ENCODE measurements at regions not wholly inside any gene's neighbourhood (a gene's known extent, or its start where the extent isn't known, plus 50 kb on each side); places are given as distances from the start of the nearest gene placed in this dataset.
"Not testable (repeated sequence)": the region's sequence is repeated elsewhere in the genome, so short reads cannot be mapped to it uniquely, and the experiment has no call there.

DNA sequence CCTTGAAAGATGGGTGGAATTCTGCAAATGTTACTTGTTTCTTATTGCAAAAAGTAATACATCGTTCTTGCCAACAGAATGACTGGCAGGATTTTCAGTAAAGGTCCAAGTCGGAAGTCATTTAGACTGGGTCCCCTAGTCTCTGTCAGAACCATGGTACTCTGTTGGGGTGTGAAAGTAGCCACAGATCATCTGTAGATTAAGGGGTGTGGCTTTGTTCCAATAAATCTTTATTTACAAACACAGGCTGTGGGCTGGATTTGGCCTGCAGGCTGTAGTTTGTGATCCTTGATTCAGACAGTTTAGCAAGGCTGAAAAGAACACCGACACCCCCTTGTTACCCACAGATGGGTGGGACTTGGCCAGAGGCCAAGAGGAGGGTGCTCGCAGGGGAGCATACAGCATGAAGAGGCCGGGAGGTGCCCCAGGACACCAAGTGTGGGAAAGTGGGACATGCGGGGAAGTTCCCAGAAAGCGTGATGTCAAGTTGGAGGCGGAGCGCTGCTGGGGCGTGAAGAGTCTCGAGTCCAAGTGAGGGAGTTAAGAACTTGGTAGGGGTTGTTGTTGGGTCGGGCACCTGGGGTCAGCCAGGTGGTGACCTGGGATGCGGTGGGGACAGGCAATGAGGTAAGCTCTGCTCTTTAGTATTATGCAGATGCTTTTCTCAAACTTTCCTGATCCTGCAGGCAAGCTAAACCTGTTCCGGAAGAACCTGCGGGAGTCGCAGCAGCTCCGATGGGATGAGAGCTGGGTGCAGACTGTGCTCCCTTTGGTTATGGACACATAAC lies 175.7 kb downstream of the ADRA2C start:
- WGBS, 2 experiments (ENCODE audit: insufficient coverage in 2 of 2) = 83 to 86% methylated on average over 9 to 12 of the region's 17 CpGs
- not testable (repeated sequence) for H3K4me3 ChIP-seq (ENCODE audit: extremely low read depth, insufficient read depth, low read length, poor library complexity, severe bottlenecking); H3K9me3 ChIP-seq (ENCODE audit: control insufficient read depth, low read length); H3K27ac ChIP-seq (ENCODE audit: low read depth, low read length, severe bottlenecking); H3K36me3 ChIP-seq (ENCODE audit: control insufficient read depth, insufficient read depth, low read length); H3K4me1 ChIP-seq (ENCODE audit: control insufficient read depth, insufficient read depth, low read length, poor library complexity, severe bottlenecking)

DNA sequence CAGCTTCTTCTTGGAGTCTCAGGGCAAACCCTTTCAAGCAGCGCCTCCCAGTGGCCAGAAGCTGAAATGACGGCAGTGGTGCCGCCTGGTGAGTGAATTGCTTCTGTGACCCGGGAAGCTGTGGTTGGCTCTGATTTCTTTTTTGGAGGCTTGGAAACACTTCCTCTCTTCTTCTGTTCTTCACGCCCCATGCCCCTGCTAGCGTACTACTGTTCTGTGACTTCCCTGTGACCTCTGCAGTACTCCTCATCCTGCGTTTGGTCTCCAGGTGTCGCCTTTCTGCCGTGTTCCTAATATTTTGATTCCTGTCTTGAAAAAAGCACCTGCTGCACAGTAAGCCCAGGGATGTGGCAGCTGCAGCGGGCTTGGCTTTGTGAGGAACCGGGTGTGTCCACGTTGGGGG lies 176.4 kb downstream of the ADRA2C start:
- not testable (repeated sequence) for H3K36me3 ChIP-seq (ENCODE audit: control insufficient read depth, insufficient read depth, low read length); H3K4me3 ChIP-seq (ENCODE audit: extremely low read depth, insufficient read depth, low read length, poor library complexity, severe bottlenecking); H3K4me1 ChIP-seq (ENCODE audit: control insufficient read depth, insufficient read depth, low read length, poor library complexity, severe bottlenecking); H3K27ac ChIP-seq (ENCODE audit: low read depth, low read length, severe bottlenecking); H3K9me3 ChIP-seq (ENCODE audit: control insufficient read depth, low read length)
- WGBS, 2 experiments (ENCODE audit: insufficient coverage in 2 of 2) = 17 to 36% methylated on average over 5 to 8 of the region's 12 CpGs

DNA sequence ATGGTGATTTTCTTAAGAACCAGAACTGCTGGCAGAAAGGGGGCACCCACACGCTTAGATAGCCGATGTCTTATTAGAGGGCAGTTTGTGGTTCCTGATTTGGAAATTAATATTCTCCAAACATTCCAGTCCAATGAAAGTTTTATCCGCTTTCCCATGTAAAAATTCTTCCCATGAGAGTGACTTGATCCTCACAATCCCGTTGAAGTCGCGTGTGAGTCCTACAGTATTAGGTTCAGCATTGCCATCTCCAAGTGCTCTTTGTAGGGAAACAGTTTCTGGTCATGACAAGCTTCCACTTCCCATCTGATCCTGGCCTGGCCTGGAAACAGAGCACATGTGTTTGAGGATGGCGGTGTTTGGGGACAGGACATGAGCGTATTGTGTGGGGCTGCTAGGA lies 176.9 kb downstream of the ADRA2C start:
- not testable (repeated sequence) for H3K36me3 ChIP-seq (ENCODE audit: control insufficient read depth, insufficient read depth, low read length); H3K27ac ChIP-seq (ENCODE audit: low read depth, low read length, severe bottlenecking); H3K9me3 ChIP-seq (ENCODE audit: control insufficient read depth, low read length); H3K4me1 ChIP-seq (ENCODE audit: control insufficient read depth, insufficient read depth, low read length, poor library complexity, severe bottlenecking); H3K4me3 ChIP-seq (ENCODE audit: extremely low read depth, insufficient read depth, low read length, poor library complexity, severe bottlenecking)
- 50 to 74% methylated on average over 2 to 5 of the region's 8 CpGs for WGBS, 2 experiments (ENCODE audit: insufficient coverage in 2 of 2)

DNA sequence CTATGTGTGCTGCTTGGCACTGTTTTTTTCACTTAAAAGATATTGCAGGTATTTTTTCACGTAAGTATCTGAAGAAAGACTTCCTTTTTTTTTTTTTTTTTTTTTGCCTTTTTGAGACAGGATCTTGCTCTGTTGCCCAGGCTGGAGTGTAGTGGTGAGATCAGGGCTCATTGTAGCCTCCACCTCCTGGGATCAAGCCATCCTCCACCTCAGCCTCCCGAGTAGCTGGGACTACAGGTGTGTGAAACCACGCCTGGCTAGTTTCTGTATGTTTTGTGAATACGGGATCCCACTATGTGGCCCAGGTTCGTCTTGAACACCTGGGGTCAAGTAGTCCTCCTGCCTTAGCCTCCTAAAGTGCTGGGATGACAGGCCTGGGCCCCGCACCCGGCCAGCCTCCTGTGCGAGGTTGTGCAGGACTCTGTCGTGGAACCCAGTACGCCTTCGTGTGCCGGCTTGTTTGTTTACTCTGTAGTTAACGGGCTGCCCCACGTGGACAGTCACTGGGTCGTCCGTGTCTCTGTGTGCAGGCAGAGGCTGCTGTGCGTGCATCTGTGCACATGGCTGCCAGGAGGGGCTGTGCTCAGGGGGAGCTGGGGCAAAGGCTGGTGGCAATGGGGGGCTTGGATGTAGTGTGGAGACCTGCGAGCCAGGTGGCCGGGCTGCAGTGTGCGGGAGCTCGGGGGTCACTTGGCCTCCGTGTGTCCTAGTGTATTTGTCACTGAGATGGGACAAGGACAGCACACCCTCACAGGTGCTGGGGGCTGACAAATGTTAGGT lies 179.5 kb downstream of the ADRA2C start:
- no peak overlapping the region for H3K27ac ChIP-seq (ENCODE audit: low read depth, low read length, severe bottlenecking)
- WGBS, 2 experiments (ENCODE audit: insufficient coverage in 2 of 2) = 89 to 93% methylated on average over 12 to 18 of the region's 22 CpGs
- no peaks in the 10 kb centered on the region for H3K36me3 ChIP-seq (ENCODE audit: control insufficient read depth, insufficient read depth, low read length)
- no peak overlapping the region for H3K4me3 ChIP-seq (ENCODE audit: extremely low read depth, insufficient read depth, low read length, poor library complexity, severe bottlenecking)
- no peaks in the 10 kb centered on the region for H3K4me1 ChIP-seq (ENCODE audit: control insufficient read depth, insufficient read depth, low read length, poor library complexity, severe bottlenecking)
- H3K9me3 ChIP-seq (ENCODE audit: control insufficient read depth, low read length) = no peaks in the 10 kb centered on the region

DNA sequence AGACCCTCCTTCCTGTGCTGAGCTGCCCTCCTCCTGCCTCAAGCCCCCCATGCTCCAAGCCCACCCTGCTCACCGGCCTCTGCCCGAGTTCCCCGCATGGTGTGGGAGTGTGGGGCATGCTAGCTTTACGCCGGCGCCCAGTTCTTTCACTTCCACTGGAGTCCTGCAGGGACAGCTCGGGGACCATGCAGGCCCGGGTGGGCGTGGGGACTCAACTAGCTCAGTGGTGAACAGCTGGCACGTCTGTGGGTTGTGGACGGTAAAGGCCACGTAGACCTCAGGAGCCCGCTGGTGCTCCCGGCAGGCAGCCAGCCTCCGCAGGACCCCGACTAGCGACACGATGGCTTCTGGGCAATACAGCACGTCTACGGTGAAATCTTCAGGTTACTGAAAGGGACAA lies 180.4 kb downstream of the ADRA2C start:
- not testable (repeated sequence) for H3K36me3 ChIP-seq (ENCODE audit: control insufficient read depth, insufficient read depth, low read length); H3K27ac ChIP-seq (ENCODE audit: low read depth, low read length, severe bottlenecking); H3K4me1 ChIP-seq (ENCODE audit: control insufficient read depth, insufficient read depth, low read length, poor library complexity, severe bottlenecking); H3K4me3 ChIP-seq (ENCODE audit: extremely low read depth, insufficient read depth, low read length, poor library complexity, severe bottlenecking); H3K9me3 ChIP-seq (ENCODE audit: control insufficient read depth, low read length)
- 93 to 97% methylated on average over 16 of the region's 20 CpGs for WGBS, 2 experiments (ENCODE audit: insufficient coverage in 2 of 2)

DNA sequence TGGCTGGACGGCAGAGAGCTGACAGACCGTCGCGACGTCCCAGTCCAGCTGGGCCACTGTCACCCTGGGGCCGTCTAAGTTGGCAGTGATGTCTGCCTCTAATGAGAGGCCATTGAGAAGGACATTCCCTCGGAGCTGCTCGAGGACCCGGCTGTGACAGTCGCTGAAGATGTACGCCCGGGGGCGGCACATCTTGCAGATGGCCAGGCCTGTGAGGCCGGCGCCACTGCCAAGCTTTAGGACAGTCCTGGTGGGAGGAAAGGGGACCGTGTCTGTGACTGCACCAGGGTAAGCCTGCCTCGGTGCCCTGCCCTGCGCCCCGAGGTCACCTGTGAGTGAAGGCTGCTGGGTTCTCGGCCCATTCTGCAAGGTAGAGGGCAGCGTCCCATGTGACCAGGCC lies 181.6 kb downstream of the ADRA2C start:
- not testable (repeated sequence) for H3K36me3 ChIP-seq (ENCODE audit: control insufficient read depth, insufficient read depth, low read length); H3K9me3 ChIP-seq (ENCODE audit: control insufficient read depth, low read length); H3K4me3 ChIP-seq (ENCODE audit: extremely low read depth, insufficient read depth, low read length, poor library complexity, severe bottlenecking); H3K27ac ChIP-seq (ENCODE audit: low read depth, low read length, severe bottlenecking); H3K4me1 ChIP-seq (ENCODE audit: control insufficient read depth, insufficient read depth, low read length, poor library complexity, severe bottlenecking)
- 96 to 98% methylated on average over 11 to 18 of the region's 21 CpGs for WGBS, 2 experiments (ENCODE audit: insufficient coverage in 2 of 2)

DNA sequence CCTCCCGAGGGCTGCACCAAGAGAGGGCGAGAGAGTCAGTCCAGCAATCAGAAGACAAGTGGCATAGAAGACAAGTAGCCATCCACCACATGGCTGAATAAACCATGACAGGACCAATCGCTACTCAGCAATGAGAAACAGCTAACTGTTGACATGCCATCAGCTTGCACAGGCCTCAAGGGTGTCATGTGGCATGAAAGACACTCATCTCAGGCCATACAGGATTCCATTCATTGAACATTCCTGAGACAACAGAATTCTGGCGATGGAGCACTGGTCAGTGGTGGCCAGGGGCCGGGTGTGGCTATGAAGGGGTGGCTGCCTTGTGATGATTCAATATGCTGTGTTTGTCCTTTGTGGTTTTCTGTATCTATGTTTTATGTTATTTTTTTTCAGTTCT lies 182.0 kb downstream of the ADRA2C start:
- H3K9me3 ChIP-seq (ENCODE audit: control insufficient read depth, low read length); H3K4me3 ChIP-seq (ENCODE audit: extremely low read depth, insufficient read depth, low read length, poor library complexity, severe bottlenecking); H3K4me1 ChIP-seq (ENCODE audit: control insufficient read depth, insufficient read depth, low read length, poor library complexity, severe bottlenecking); H3K36me3 ChIP-seq (ENCODE audit: control insufficient read depth, insufficient read depth, low read length); H3K27ac ChIP-seq (ENCODE audit: low read depth, low read length, severe bottlenecking): not testable (repeated sequence)
- 88 to 95% methylated on average over 4 to 5 of the region's 5 CpGs for WGBS, 2 experiments (ENCODE audit: insufficient coverage in 2 of 2)

DNA sequence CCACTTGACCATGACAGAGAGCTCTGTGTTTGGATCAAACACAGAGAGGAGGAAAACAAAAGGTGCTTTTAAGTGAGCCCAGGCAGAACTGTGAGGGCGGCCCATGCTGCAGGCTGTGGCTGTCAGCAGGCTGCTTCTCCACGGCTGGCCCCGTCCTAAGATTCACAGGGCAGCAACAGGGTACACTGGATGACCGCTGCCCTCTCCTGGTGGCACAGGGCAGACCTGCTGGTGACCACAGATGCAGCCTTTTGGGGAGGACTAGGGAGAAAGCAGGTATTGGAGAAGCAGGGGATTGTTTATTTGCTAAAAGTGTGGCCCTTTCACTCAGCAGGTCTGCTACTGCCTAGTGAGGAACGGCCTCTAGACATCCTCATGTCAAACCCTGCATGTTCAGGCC lies 183.7 kb downstream of the ADRA2C start:
- not testable (repeated sequence) for H3K4me1 ChIP-seq (ENCODE audit: control insufficient read depth, insufficient read depth, low read length, poor library complexity, severe bottlenecking); H3K4me3 ChIP-seq (ENCODE audit: extremely low read depth, insufficient read depth, low read length, poor library complexity, severe bottlenecking); H3K36me3 ChIP-seq (ENCODE audit: control insufficient read depth, insufficient read depth, low read length); H3K9me3 ChIP-seq (ENCODE audit: control insufficient read depth, low read length); H3K27ac ChIP-seq (ENCODE audit: low read depth, low read length, severe bottlenecking)
- 57 to 72% methylated on average over 4 to 5 of the region's 5 CpGs for whole genome bisulfite sequencing, 2 experiments (ENCODE audit: insufficient coverage in 2 of 2)

DNA sequence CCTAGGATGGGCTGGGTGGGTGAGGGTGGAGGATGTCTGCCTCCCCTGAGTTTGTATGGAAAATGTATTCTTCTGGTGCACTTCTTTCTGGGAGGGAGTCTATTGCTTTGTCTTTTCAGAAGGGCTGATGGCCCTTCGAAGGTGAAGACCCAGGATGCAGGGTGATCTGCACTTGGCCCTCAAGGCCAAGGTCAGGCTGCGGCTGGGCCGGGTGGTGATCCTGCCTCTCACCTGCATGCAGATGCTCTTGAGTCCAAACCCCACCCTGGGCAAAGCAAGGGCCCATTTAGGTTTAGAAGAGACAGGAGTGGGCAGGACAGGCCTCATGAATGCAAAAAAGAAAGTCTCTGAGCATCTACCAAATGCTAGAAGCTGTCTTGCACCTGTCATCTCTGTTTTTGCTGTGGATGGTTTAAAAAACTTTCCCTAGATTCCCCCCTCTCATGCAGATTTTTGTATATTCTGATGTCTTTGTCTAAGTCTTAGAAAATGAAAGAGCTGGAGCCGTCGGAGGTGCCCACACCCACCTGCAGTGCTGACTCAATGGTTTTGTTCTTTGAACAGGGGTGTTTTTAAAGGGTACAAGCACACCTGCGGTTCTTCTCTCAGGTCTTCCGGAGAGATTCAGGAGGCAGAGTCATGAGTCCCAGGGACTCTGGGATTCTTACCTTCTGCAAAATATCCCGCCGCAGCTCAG lies 186.4 kb downstream of the ADRA2C start:
- H3K9me3 ChIP-seq (ENCODE audit: control insufficient read depth, low read length); H3K36me3 ChIP-seq (ENCODE audit: control insufficient read depth, insufficient read depth, low read length); H3K4me3 ChIP-seq (ENCODE audit: extremely low read depth, insufficient read depth, low read length, poor library complexity, severe bottlenecking); H3K4me1 ChIP-seq (ENCODE audit: control insufficient read depth, insufficient read depth, low read length, poor library complexity, severe bottlenecking); H3K27ac ChIP-seq (ENCODE audit: low read depth, low read length, severe bottlenecking): not testable (repeated sequence)
- WGBS, 2 experiments (ENCODE audit: insufficient coverage in 2 of 2) = 81% methylated on average over 6 of the region's 9 CpGs; no CpG with 5 or more reads in 1 of the 2 experiments

DNA sequence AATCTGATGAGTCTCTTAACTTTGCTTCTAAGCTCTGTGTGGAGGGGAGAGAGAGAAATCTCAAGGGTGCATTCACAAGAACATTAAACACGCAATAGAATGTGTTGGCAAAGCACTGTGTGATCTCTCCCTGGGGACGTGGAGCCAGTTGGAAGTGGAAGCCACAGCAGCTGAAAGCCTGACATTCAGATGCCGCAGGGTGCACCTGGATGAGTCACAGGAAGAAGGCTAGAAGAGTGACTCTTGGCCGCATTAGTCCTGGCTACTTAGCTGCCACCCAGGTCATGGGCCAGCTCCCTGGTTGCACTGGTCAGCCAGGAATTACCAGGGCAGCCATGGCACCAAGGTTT lies 186.9 kb downstream of the ADRA2C start:
- WGBS, 2 experiments (ENCODE audit: insufficient coverage in 2 of 2) = 83 to 97% methylated on average over 2 to 3 of the region's 4 CpGs
- H3K4me3 ChIP-seq (ENCODE audit: extremely low read depth, insufficient read depth, low read length, poor library complexity, severe bottlenecking); H3K27ac ChIP-seq (ENCODE audit: low read depth, low read length, severe bottlenecking); H3K36me3 ChIP-seq (ENCODE audit: control insufficient read depth, insufficient read depth, low read length); H3K4me1 ChIP-seq (ENCODE audit: control insufficient read depth, insufficient read depth, low read length, poor library complexity, severe bottlenecking); H3K9me3 ChIP-seq (ENCODE audit: control insufficient read depth, low read length): not testable (repeated sequence)
